HL-60 (cell line): ENCODE measurements at regions not wholly inside any gene's neighbourhood (a gene's known extent, or its start where the extent isn't known, plus 50 kb on each side); places are given as distances from the start of the nearest gene placed in this dataset.

Experiments
- DNase-seq, 2 experiments: peaks; one replicate each; pipeline ENCODE4 v3.0.0-alpha.2; 2010 to 2020; ENCODE audit warnings: low read depth in 1 of 2, low spot score in 1 of 2
- H3K27ac ChIP-seq: fragments of 250-450 bp; sonication (Bioruptor Pico); replicated peaks from 2 replicates; pipeline ENCODE4 v1.5.1; 2020; ENCODE audit warnings: mild to moderate bottlenecking, moderate library complexity
- H3K27me3 ChIP-seq: fragments of 250-450 bp; sonication (Bioruptor Pico); 2 replicates; pipeline ENCODE4 v1.5.1; 2021; ENCODE audit warnings: mild to moderate bottlenecking, moderate library complexity; ENCODE audit not compliant: insufficient read depth, poor library complexity, severe bottlenecking
- H3K4me3 ChIP-seq: replicated peaks from 2 replicates; pipeline ENCODE4 v1.5.1; 2011; ENCODE audit warnings: mild to moderate bottlenecking, control low read depth, low read length; ENCODE audit not compliant: insufficient read depth
- GABPA ChIP-seq: IDR thresholded peaks from 2 replicates; pipeline ENCODE4 v1.6.1; 2012; ENCODE audit warnings: low read depth
- POLR2AphosphoS5 ChIP-seq: IDR thresholded peaks from 2 replicates; pipeline ENCODE4 v1.6.1; 2012; ENCODE audit warnings: low read depth
- REST ChIP-seq: IDR thresholded peaks from 2 replicates; pipeline ENCODE4 v1.6.1; 2012; ENCODE audit warnings: low read depth; ENCODE audit not compliant: insufficient replicate concordance
- SPI1 ChIP-seq: IDR thresholded peaks from 2 replicates; pipeline ENCODE4 v1.6.1; 2012; ENCODE audit warnings: low read depth, mild to moderate bottlenecking, borderline replicate concordance
- TF ChIP-seq, protein P1 (sequence below): IDR thresholded peaks from one replicate; pipeline ENCODE4 v1.5.1; 2011; ENCODE audit warnings: low read length, control low read depth, inconsistent platforms; ENCODE audit not compliant: insufficient read depth

DNA sequence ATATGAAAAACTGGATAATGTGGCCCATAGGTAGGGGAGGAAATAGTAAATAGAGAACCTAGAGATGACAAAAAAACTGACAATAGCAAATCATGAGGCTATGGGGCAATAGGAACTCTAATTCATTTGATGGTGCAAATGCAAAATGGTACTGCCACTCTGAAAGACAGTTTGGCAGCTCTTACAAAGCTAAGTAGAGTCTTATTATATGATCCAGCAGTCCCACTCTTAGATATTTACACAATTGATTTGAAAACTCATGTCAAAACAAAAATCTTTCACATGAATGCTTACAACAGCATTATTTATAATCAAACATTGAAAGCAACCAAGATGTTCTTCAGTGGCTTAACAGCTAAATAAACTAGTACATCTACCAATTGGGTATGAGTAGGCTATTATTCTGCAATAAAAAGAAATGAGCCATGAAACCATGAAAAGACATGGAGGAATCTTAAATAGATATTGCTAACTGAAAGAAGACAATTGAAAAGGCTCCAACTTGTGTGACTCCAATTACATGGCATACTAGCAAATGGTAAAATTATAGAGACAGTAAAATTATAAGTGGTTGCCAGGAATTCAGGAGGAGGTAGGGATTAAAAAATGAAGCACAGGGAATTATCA lies 321.8 kb upstream of the STAC start:
- TF ChIP-seq POLR2AphosphoS5 (no peak), REST (no peak), GABPA (no peak), SPI1 (no peak)
- TF ChIP-seq, protein P1, sequence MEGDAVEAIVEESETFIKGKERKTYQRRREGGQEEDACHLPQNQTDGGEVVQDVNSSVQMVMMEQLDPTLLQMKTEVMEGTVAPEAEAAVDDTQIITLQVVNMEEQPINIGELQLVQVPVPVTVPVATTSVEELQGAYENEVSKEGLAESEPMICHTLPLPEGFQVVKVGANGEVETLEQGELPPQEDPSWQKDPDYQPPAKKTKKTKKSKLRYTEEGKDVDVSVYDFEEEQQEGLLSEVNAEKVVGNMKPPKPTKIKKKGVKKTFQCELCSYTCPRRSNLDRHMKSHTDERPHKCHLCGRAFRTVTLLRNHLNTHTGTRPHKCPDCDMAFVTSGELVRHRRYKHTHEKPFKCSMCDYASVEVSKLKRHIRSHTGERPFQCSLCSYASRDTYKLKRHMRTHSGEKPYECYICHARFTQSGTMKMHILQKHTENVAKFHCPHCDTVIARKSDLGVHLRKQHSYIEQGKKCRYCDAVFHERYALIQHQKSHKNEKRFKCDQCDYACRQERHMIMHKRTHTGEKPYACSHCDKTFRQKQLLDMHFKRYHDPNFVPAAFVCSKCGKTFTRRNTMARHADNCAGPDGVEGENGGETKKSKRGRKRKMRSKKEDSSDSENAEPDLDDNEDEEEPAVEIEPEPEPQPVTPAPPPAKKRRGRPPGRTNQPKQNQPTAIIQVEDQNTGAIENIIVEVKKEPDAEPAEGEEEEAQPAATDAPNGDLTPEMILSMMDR, result no peak
- no peak for DNase-seq
- Histone ChIP-seq H3K27me3 (no peaks in the 10 kb centered on the region), H3K27ac (no peak overlapping the region), H3K4me3 (no peak overlapping the region)

GRCh38 chr3:36060950-36061349 lies 319.4 kb upstream of the STAC start:
- DNase-seq, result no peak
- Histone ChIP-seq H3K27ac (no peak overlapping the region), H3K27me3 (no peaks in the 10 kb centered on the region), H3K4me3 (no peak overlapping the region)
- no peak for TF ChIP-seq SPI1
- TF ChIP-seq, protein P1, result no peak
- TF ChIP-seq REST, result no peak
- TF ChIP-seq GABPA, result no peak
- TF ChIP-seq POLR2AphosphoS5, result no peak

- H3K4me3 ChIP-seq, result no peak overlapping the region
- TF ChIP-seq POLR2AphosphoS5 (no peak), GABPA (no peak), REST (no peak), SPI1 (no peak)
- TF ChIP-seq, protein P1, result no peak
- no peak overlapping the region for H3K27ac ChIP-seq
- no peaks in the 10 kb centered on the region for H3K27me3 ChIP-seq
- DNase-seq, result no peak
Observed at GRCh38 chr3:36063992-36064391, 316.3 kb upstream of the STAC start.
